ENCODE measurements at regions not wholly inside any gene's neighbourhood (a gene's known extent, or its start where the extent isn't known, plus 50 kb on each side); places are given as distances from the start of the nearest gene placed in this dataset.
A peak's percentile ranks its signal among the peaks of the same experiment; 100 is the strongest.

GRCh38 chr7:8932751-8933150 is 499.3 kb downstream of the NXPH1 start:
- no peak for DNase-seq (ENCODE audit: low read depth, low spot score)

GRCh38 chr7:8937204-8937603 is 503.8 kb downstream of the NXPH1 start:
- DNase-seq (ENCODE audit: low read depth, low spot score): no peak

GRCh38 chr7:8938044-8938805 is 504.8 kb downstream of the NXPH1 start:
- DNase-seq (ENCODE audit: low read depth, low spot score): no peak

- no peak for DNase-seq (ENCODE audit: low read depth, low spot score)
Measured at GRCh38 chr7:8939446-8939845, 506.0 kb downstream of the NXPH1 start.

DNA sequence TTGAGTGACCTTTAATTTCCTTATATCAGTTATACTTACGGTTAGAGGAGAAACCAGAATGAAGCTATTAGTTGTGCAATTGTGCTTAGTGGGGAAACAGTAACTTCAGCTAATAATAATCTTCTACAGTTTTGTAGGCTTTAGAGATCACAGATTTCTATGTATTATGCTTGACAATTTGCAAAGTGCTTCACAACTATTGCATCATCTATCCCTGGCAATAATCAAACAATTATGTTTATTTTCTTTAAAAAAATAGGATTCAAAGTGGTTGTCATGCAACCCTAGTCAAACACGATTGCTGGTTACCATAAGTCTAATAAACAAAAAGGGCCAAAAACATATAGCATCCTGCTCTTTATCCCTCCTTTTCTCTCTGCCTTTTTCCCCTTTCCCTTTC is 530.3 kb downstream of the NXPH1 start:
- no peak for DNase-seq (ENCODE audit: low read depth, low spot score)

DNA sequence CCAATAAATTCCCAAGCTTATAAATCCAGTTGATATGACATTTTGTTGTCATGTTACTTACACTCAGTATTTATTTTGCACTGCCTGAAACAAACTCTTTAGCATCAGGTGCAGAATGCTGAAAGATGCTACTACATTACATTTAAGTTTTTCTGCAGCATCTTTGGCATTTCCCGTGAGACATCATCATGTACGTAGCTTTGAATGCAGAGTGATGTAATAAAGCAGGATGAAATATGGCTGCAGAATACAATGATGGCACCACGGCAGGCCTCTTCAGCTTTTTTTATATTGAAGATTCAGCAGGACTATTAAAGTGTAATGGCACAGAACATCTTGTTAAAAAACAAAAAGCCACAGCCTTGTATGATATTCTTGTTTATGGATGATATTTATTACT is 531.8 kb downstream of the NXPH1 start:
- no peak for DNase-seq (ENCODE audit: low read depth, low spot score)

- no peak for DNase-seq (ENCODE audit: low read depth, low spot score)
Measured at GRCh38 chr7:8973601-8974000, 540.2 kb downstream of the NXPH1 start.

DNA sequence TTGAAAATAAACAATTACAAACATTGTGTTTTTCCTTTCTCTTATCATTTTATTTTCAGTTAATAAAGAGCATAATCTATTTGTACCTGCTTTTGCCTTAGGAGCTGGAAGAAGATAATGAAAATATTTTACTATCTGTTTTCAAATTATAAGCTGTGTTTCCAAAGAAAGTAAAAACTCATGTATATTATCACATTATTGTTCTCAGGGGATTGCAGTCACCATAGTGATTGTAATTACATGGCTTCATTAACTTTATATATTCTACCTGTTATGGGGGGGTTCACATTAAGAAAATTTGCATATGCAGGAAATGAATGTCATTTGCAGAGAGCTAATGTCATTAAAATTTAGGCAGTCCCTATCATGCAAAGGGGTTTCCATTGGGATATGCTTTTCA is 542.3 kb downstream of the NXPH1 start:
- DNase-seq (ENCODE audit: low read depth, low spot score): no peak

DNA sequence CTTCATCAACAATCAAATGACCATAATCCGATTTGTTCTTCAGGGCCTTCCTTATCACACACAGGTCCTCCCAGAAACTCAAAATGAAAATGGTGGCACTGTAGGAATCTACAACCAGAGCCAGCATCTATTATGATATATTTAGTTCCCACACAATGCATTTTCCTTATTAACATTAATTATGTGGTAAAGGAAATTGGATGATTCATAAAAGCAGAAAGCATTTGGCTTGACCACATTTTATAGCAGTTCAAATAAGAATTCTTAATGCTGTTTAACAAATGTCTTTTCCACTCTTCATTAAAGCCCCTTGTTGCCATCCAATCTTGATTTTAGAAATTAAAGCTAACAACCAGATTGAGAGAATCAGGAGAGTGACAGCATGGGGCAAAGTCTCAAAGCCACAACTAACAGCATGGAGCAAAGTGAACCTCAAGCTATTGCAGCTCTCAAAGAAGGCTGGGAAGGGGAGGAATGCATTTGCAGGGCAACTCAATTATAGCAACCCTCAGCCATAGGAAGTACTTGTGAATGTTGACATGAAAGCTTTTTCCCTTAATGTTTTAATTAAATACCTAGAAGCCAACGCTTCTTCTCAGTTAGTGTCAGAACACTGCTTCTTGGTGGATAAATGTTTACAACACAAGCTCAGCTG is 549.1 kb downstream of the NXPH1 start:
- no peak for DNase-seq (ENCODE audit: low read depth, low spot score)

GRCh38 chr7:8985255-8985654 is 551.8 kb downstream of the NXPH1 start:
- no peak for DNase-seq (ENCODE audit: low read depth, low spot score)

DNA sequence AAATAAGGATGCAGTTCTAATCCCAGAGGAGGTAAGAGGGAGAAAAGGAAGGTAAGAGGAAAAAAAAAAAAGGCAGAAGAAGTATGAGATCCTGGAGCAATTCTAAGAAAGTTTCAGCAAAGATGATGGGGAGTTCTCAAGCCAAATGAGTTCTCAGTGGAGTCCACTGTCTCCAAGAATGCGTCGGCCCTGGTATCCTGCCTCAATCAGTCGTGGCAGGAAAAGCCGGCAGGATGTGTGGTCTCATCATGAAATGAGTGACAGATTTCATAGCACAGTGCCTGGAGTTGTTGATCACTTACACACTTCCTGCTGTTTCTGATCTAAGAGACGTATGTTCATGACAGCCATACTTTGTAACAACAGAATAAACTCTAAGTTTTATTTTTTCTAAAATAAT is 554.9 kb downstream of the NXPH1 start:
- DNase-seq (ENCODE audit: low read depth, low spot score): no peak

DNA sequence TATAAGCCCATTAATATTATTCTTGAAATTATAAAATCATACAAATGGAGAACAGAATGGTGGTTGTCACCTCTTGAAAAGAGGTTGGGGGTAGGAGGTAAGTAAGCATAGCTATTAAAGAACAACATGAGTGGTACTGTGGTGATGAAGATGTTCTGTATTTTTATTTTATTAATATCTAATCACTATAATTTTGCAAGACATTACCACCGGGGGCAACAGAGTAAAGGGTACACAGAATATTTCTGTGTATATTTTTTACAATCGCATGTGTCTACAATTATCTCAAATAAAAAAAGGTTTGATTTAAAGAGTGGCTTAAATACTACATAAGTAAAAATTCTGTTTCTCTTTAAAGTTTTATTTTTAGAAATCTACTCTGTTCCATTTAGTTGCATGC is 557.8 kb downstream of the NXPH1 start:
- no peak for DNase-seq (ENCODE audit: low read depth, low spot score)

- DNase-seq (ENCODE audit: low read depth, low spot score): peak; percentile 4
Measured at GRCh38 chr7:8998762-8999161, 565.4 kb downstream of the NXPH1 start.

- DNase-seq (ENCODE audit: low read depth, low spot score): peak; percentile 38
Measured at GRCh38 chr7:9013940-9014339, 580.5 kb downstream of the NXPH1 start.

GRCh38 chr7:9017286-9017685 is 583.9 kb downstream of the NXPH1 start:
- DNase-seq (ENCODE audit: low read depth, low spot score): peak; percentile 8

DNA sequence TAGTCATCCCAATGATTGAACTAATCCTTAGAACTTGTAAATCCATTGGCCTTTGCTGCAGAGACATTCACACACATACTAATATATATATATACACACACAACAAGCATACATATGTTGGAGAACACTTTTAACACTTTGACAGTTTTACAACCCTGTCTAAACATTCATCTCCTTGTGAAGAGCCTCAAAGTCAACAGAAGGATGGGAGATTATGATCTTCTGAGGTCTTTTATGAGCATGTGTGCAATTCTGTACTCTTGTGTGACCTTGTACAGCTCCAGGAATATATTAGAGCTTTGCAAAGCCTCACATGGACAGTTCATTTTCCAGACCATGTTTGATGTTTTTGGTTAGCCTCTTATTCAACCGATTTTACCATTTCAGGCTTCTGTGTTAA is 589.0 kb downstream of the NXPH1 start:
- no peak for DNase-seq (ENCODE audit: low read depth, low spot score)

GRCh38 chr7:9023675-9024294 is 590.4 kb downstream of the NXPH1 start:
- DNase-seq (ENCODE audit: low read depth, low spot score): no peak

GRCh38 chr7:9026121-9026520 is 592.7 kb downstream of the NXPH1 start:
- no peak for DNase-seq (ENCODE audit: low read depth, low spot score)

GRCh38 chr7:9028012-9028411 is 594.6 kb downstream of the NXPH1 start:
- no peak for DNase-seq (ENCODE audit: low read depth, low spot score)

DNA sequence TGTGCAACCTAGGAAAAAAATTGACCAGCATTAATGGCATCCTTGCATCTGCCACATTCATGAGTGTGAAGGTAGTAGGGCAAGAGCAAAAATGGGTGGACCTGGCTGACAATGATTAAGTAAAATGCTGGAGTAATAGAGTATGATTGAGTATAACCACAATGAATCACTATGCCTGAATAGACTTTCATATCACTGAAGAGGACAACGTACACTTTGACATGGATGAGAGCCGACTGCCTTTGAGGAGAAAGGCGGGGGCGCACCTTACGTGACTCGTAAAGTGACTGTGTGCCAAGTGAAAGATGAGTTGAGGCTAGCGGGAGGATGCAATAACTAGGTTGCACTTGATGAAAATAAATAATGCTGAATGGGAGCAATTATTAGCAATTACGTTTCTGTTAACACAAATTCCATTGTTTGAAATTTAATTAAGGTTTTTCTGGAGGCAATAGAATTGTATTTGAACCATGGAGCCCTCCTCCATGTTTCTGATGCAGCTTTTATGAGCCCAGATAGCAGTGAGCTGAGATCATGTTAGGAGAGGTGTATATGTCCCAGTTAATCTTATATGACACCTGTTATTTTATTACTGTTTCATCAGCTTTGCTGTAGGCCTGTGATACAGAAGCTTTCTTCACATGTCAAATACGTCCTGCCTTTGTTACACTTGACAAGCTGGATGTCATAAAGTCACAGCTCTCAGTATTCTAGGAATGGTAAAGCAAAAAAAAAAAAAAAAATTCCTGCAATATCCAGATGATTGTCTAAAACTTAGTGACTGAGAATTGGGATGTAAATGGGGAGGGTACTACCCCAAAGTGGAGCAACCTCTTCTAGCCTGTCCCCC is 596.5 kb downstream of the NXPH1 start:
- no peak for DNase-seq (ENCODE audit: low read depth, low spot score)

DNA sequence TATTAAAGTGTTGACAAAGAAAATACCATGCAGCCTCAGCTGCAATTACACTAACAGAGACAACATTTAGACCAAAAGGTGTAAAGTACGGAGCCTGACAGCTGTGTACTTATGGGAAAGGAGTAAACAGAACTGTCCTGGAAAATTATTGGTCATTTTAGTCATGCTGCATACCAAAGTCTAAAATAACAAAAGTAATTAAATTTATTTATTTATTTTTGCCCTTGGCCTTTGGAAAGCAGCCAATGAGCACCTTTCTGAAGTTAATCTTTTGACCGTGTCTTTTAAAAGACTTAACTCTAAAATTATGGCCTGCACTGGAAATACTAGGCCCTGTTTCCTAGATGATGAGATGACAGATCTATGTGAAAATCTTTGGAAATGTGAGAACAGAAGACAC is 597.6 kb downstream of the NXPH1 start:
- DNase-seq (ENCODE audit: low read depth, low spot score): no peak

DNA sequence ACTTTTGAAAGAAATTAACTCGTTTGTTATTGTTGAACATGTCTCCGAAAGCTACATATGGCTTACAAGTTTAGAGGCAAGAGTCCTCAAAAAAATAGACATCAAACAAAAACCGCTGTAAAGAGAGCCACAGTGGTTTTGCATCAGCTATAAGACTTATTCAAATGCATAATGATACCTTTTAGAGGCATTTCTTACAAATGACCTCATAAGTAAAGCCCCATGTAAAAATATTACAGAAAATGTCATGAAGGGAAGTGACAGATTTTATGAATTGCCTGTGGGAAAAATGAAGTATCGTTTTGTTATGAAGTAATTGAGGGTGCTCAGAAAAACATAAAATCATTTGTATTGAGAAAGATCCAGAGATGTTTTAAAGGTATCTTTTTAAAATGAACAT is 598.0 kb downstream of the NXPH1 start:
- DNase-seq (ENCODE audit: low read depth, low spot score): no peak
